ENCODE measurements at regions not wholly inside any gene's neighbourhood (a gene's known extent, or its start where the extent isn't known, plus 50 kb on each side); places are given as distances from the start of the nearest gene placed in this dataset.

GRCh38 chr4:133938061-133938460 lies 263.5 kb downstream of the PABPC4L start:
- TF ChIP-seq POLR2A (IDR thresholded peaks at IDR 0.05; ENCODE audit: low read length) (no peak), GATA1 (IDR thresholded peaks at IDR 0.05; ENCODE audit: low read depth, low read length) (no peak)
